Kidney (tissue), 13 donors: ENCODE measurements at regions not wholly inside any gene's neighbourhood (a gene's known extent, or its start where the extent isn't known, plus 50 kb on each side); places are given as distances from the start of the nearest gene placed in this dataset.

Source experiments
- DNase-seq, 5 donors: peaks; one replicate each; pipeline ENCODE4 v3.0.0-alpha.2; 2013 to 2020
- FAIRE-seq: peaks from 2 replicates; lab custom pipeline; 2012; peaks lifted over from hg19 to GRCh38; lab: Jason Lieb, UNC
- H3K27ac ChIP-seq, 2 donors: one replicate each; pipeline ENCODE4 v1.7.0; 2013; ENCODE audit warnings: low read depth in 2 of 2, low read length in 2 of 2, inconsistent platforms in 1 of 2
- H3K27me3 ChIP-seq: one replicate; pipeline ENCODE4 v1.7.1; 2013; ENCODE audit warnings: low read length, inconsistent platforms; ENCODE audit not compliant: control insufficient read depth, insufficient read depth
- H3K36me3 ChIP-seq, 3 donors: one replicate each; pipeline versions ENCODE4 v1.7.0 to v1.7.1; 2013; ENCODE audit warnings: low read length in 3 of 3, control low read depth in 1 of 3, inconsistent platforms in 1 of 3; ENCODE audit not compliant: insufficient read depth in 3 of 3, control insufficient read depth in 2 of 3
- H3K4me1 ChIP-seq, 3 donors: one replicate each; pipeline versions ENCODE4 v1.7.0 to v1.7.1; 2013; ENCODE audit warnings: low read length in 3 of 3, inconsistent platforms in 1 of 3, low read depth in 1 of 3; ENCODE audit not compliant: control insufficient read depth in 2 of 3, insufficient read depth in 2 of 3
- H3K4me3 ChIP-seq, 3 donors: one replicate each; pipeline versions ENCODE4 v1.7.0 to v1.8.1; 2013; ENCODE audit warnings: low read length in 3 of 3, control low read depth in 1 of 3, inconsistent platforms in 1 of 3
- H3K9ac ChIP-seq, 3 donors: one replicate each; pipeline versions ENCODE4 v1.7.0 to v1.7.1; 2013; ENCODE audit warnings: low read length in 3 of 3, control low read depth in 1 of 3, inconsistent platforms in 1 of 3
- H3K9me3 ChIP-seq, 3 donors: one replicate each; pipeline versions ENCODE4 v1.7.0 to v1.7.1; 2013; ENCODE audit warnings: low read length in 3 of 3, control low read depth in 1 of 3, inconsistent platforms in 1 of 3; ENCODE audit not compliant: control insufficient read depth in 2 of 3, insufficient read depth in 1 of 3
- intact Hi-C: fragments of 100-400 bp; cut with DNase I; formaldehyde crosslinking; loops from one replicate; pipeline ENCODE4 v1.11.1; 2022
- TF ChIP-seq, protein P1 (sequence below): IDR thresholded peaks from 3 replicates; pipeline ENCODE4 v1.5.1; 2012; ENCODE audit warnings: mild to moderate bottlenecking, moderate library complexity, borderline replicate concordance; ENCODE audit not compliant: insufficient read depth; ENCODE audit errors: extremely low read depth
- donor health status: control.
- donor health status: control.
- donor health status: control.
- donor health status: control.
- donor health status: control.
- donor health status: DM: yes; HTN: yes; CAD: no.
- donor health status: Normal renal cell carcinoma (clear cell type).

DNA sequence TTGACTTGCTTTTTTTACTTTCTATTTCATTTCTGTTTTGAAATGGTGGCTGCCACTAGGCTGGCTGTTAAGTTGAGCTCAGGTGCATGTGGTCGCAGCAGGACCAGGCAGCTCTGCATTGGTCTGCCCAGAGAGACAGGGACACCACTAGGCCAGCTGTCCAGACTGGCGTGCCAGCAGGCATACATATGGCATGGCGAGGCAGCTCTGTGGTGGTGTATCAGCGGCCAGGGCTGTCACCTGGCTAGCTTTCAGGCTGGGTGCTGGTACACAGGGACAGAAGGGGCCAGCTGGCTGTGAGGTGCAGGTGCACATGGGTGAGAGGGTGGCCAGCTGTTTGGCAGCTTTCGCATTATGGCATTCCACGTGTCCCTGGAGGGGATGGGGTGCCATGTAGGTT lies 654.0 kb upstream of the ACO1 start:
- Histone ChIP-seq H3K9me3 (no peaks in the 10 kb centered on the region), H3K36me3 (no peaks in the 10 kb centered on the region), H3K9ac (no peak overlapping the region), H3K4me1 (no peaks in the 10 kb centered on the region), H3K27me3 (no peaks in the 10 kb centered on the region), H3K4me3 (no peak overlapping the region), H3K27ac (no peak overlapping the region)
- FAIRE-seq = no peak
- intact Hi-C loops = no loop called here
- peak in 1 of 5 donors; percentile 66 for DNase-seq
- TF ChIP-seq, protein P1, sequence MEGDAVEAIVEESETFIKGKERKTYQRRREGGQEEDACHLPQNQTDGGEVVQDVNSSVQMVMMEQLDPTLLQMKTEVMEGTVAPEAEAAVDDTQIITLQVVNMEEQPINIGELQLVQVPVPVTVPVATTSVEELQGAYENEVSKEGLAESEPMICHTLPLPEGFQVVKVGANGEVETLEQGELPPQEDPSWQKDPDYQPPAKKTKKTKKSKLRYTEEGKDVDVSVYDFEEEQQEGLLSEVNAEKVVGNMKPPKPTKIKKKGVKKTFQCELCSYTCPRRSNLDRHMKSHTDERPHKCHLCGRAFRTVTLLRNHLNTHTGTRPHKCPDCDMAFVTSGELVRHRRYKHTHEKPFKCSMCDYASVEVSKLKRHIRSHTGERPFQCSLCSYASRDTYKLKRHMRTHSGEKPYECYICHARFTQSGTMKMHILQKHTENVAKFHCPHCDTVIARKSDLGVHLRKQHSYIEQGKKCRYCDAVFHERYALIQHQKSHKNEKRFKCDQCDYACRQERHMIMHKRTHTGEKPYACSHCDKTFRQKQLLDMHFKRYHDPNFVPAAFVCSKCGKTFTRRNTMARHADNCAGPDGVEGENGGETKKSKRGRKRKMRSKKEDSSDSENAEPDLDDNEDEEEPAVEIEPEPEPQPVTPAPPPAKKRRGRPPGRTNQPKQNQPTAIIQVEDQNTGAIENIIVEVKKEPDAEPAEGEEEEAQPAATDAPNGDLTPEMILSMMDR = no peak

DNA sequence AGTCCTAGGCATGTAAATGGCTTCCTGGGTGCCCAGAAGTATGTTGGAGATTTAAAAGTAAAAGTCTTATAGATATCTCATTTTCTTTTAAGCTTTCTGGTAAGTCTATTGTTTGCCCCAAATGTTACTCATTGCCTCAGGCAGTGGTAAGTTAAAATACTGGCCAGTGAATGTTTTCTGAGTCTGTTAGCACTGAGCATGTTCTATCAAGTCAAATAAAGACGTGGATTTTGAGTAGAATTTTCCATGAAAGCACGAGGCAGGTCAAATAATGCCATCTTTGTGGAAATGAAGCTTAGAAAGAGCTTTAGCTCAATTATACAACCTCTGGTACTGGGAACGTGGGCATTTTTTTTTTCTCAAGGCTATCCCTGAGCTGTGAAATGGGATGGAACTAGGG lies 651.3 kb upstream of the ACO1 start:
- Histone ChIP-seq H3K27me3 (no peaks in the 10 kb centered on the region), H3K4me1 (no peaks in the 10 kb centered on the region), H3K4me3 (no peak overlapping the region), H3K9ac (no peak overlapping the region), H3K9me3 (no peaks in the 10 kb centered on the region), H3K36me3 (no peaks in the 10 kb centered on the region), H3K27ac (no peak overlapping the region)
- no peak for FAIRE-seq
- TF ChIP-seq, protein P1 = no peak
- intact Hi-C loops = no loop called here
- DNase-seq = no peak

- no peak for DNase-seq
- intact Hi-C loops = no loop called here
- TF ChIP-seq, protein P1 = no peak
- Histone ChIP-seq H3K27me3 (no peaks in the 10 kb centered on the region), H3K36me3 (no peaks in the 10 kb centered on the region), H3K9me3 (no peaks in the 10 kb centered on the region), H3K4me1 (no peaks in the 10 kb centered on the region), H3K4me3 (no peak overlapping the region), H3K9ac (no peak overlapping the region), H3K27ac (no peak overlapping the region)
- no peak for FAIRE-seq
Measured at GRCh38 chr9:31736581-31737179, 647.8 kb upstream of the ACO1 start.

DNA sequence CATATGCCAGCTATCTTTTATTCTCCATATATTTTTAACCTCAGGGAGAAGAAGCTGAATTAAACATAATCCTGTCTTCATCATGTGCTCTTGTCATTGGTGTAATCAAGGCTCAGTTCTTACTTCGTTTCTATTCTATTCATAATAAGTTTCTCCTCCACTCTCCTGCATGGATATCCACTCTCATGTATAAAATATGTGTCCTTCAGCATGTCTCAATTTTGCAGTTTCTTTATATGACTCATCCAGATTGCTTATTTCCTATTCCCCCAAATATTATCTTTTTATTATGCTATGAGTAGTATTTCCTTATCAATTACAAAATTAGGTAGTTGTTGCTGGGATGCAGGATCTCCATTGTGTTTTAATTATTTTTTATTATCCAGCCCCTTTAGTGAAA lies 643.7 kb upstream of the ACO1 start:
- H3K4me1 ChIP-seq = no peaks in the 10 kb centered on the region
- H3K4me3 ChIP-seq = no peak overlapping the region
- no peak overlapping the region for H3K27ac ChIP-seq
- TF ChIP-seq, protein P1 = no peak
- intact Hi-C loops = no loop called here
- no peaks in the 10 kb centered on the region for H3K9me3 ChIP-seq
- DNase-seq = no peak
- no peaks in the 10 kb centered on the region for H3K36me3 ChIP-seq
- no peaks in the 10 kb centered on the region for H3K27me3 ChIP-seq
- no peak for FAIRE-seq
- no peak overlapping the region for H3K9ac ChIP-seq
